CD4-positive, alpha-beta T cell (primary cell): ENCODE measurements at regions not wholly inside any gene's neighbourhood (a gene's known extent, or its start where the extent isn't known, plus 50 kb on each side); places are given as distances from the start of the nearest gene placed in this dataset.

Experiments used
- ATAC-seq: fragments of 200-7000 bp; cut with Tn5 transposase; one replicate; pipeline ENCODE4 v1.10.0; 2022; ENCODE audit warnings: mild to moderate bottlenecking; ENCODE audit not compliant: poor library complexity
- CTCF ChIA-PET: fragments of 350-600 bp; sonication (Branson Sonifier 250); formaldehyde crosslinking; loops from one replicate; lab custom pipeline; 2021; ENCODE audit warnings: antibody characterized with exemption, inconsistent platforms; lab: Charles Lee
- POLR2A ChIA-PET: fragments of 350-600 bp; sonication (Branson Sonifier 250); formaldehyde crosslinking; loops from one replicate; lab custom pipeline; 2021; ENCODE audit warnings: antibody characterized with exemption, inconsistent platforms; lab: Charles Lee
- DNase-seq, 14 experiments: peaks; one replicate each; pipeline ENCODE4 v3.0.0-alpha.2; 2013 to 2020; ENCODE audit warnings: mixed read lengths in 2 of 14
- H3K27ac ChIP-seq, 2 donors: one replicate each; pipeline versions ENCODE4 v1.5.1 to v1.7.0; 2013; ENCODE audit warnings: low read length in 2 of 2, low read depth in 1 of 2, mild to moderate bottlenecking in 1 of 2
- H3K27me3 ChIP-seq, 2 experiments: 1 replicate in 1 of 2; 2 replicates in 1 of 2; pipeline versions ENCODE4 v1.6.1 to v1.7.0; 2013; ENCODE audit warnings: low read length in 2 of 2, control low read depth in 1 of 2, mild to moderate bottlenecking in 1 of 2, moderate library complexity in 1 of 2; ENCODE audit not compliant: insufficient read depth in 2 of 2, control insufficient read depth in 1 of 2
- H3K36me3 ChIP-seq: one replicate; pipeline ENCODE4 v1.6.1; 2013; ENCODE audit warnings: low read length, control low read depth; ENCODE audit not compliant: insufficient read depth
- H3K4me1 ChIP-seq: one replicate; pipeline ENCODE4 v1.6.1; 2013; ENCODE audit warnings: low read length, control low read depth; ENCODE audit not compliant: insufficient read depth
- H3K4me3 ChIP-seq: one replicate; pipeline ENCODE4 v1.5.1; 2013; ENCODE audit warnings: mild to moderate bottlenecking, low read length, moderate library complexity
- H3K9me3 ChIP-seq, 2 experiments: 1 replicate in 1 of 2; 2 replicates in 1 of 2; pipeline versions ENCODE4 v1.6.1 to v1.7.0; 2013; ENCODE audit warnings: low read length in 2 of 2, mild to moderate bottlenecking in 2 of 2, control low read depth in 1 of 2, moderate library complexity in 1 of 2; ENCODE audit not compliant: control insufficient read depth in 1 of 2, insufficient read depth in 1 of 2
- H3K27ac Mint-ChIP-seq: one replicate; pipeline ENCODE4 v1.8.0; 2020; ENCODE audit warnings: mixed read lengths
- H3K27me3 Mint-ChIP-seq: one replicate; pipeline ENCODE4 v1.8.0; 2021; ENCODE audit warnings: mixed read lengths
- H3K36me3 Mint-ChIP-seq: one replicate; pipeline ENCODE4 v1.8.0; 2021; ENCODE audit warnings: low read depth, mixed read lengths
- H3K4me1 Mint-ChIP-seq: one replicate; pipeline ENCODE4 v1.8.0; 2021; ENCODE audit warnings: low read depth, mixed read lengths
- H3K4me3 Mint-ChIP-seq: one replicate; pipeline ENCODE4 v1.8.0; 2020; ENCODE audit warnings: mild to moderate bottlenecking, mixed read lengths
- H3K9me3 Mint-ChIP-seq: one replicate; pipeline ENCODE4 v1.8.0; 2020; ENCODE audit warnings: mixed read lengths
- CTCF ChIP-seq: fragments of 200-600 bp; IDR thresholded peaks from one replicate; pipeline ENCODE4 v1.8.0; 2022; ENCODE audit warnings: antibody characterized with exemption, mild to moderate bottlenecking
- intact Hi-C, 2 experiments: fragments of 100-400 bp; cut with DNase I in 1 of 2; cut with micrococcal nuclease in 1 of 2; formaldehyde crosslinking; loops; one replicate each; pipeline versions ENCODE4 v1.15.1 to v1.9.0; 2023 to 2025; cut with DNase I, micrococcal nuclease

GRCh38 chr15:62771234-62771633 lies 271.3 kb upstream of the TPM1 start:
- Mint-ChIP-seq H3K4me1 (no peaks in the 10 kb centered on the region), H3K36me3 (no peaks in the 10 kb centered on the region), H3K27me3 (no peaks in the 10 kb centered on the region), H3K27ac (no peak overlapping the region), H3K4me3 (no peak overlapping the region), H3K9me3 (no peaks in the 10 kb centered on the region)
- ATAC-seq (no peak), DNase-seq (no peak)
- POLR2A ChIA-PET, result no interaction called here
- Histone ChIP-seq H3K4me3 (no peak overlapping the region), H3K4me1 (no peaks in the 10 kb centered on the region), H3K36me3 (no peaks in the 10 kb centered on the region), H3K27me3 (no peaks in the 10 kb centered on the region), H3K9me3 (no peaks in the 10 kb centered on the region), H3K27ac (no peak overlapping the region)
- TF ChIP-seq CTCF, result no peak
- intact Hi-C loops, result no loop called here
- CTCF ChIA-PET, result no interaction called here

- no peak overlapping the region for H3K27ac Mint-ChIP-seq
- no peaks in the 10 kb centered on the region for H3K27me3 Mint-ChIP-seq
- ChIA-PET POLR2A (no interaction called here), CTCF (no interaction called here)
- no peak for TF ChIP-seq CTCF
- Histone ChIP-seq H3K36me3 (no peaks in the 10 kb centered on the region), H3K4me1 (no peaks in the 10 kb centered on the region), H3K4me3 (no peak overlapping the region), H3K9me3 (no peaks in the 10 kb centered on the region), H3K27me3 (no peaks in the 10 kb centered on the region), H3K27ac (no peak overlapping the region)
- H3K36me3 Mint-ChIP-seq, result no peaks in the 10 kb centered on the region
- H3K9me3 Mint-ChIP-seq, result no peaks in the 10 kb centered on the region
- ATAC-seq (no peak), DNase-seq (no peak)
- intact Hi-C loops, result no loop called here
- no peaks in the 10 kb centered on the region for H3K4me1 Mint-ChIP-seq
- H3K4me3 Mint-ChIP-seq, result no peak overlapping the region
Observed at GRCh38 chr15:62773369-62774165, 269.0 kb upstream of the TPM1 start.

DNA sequence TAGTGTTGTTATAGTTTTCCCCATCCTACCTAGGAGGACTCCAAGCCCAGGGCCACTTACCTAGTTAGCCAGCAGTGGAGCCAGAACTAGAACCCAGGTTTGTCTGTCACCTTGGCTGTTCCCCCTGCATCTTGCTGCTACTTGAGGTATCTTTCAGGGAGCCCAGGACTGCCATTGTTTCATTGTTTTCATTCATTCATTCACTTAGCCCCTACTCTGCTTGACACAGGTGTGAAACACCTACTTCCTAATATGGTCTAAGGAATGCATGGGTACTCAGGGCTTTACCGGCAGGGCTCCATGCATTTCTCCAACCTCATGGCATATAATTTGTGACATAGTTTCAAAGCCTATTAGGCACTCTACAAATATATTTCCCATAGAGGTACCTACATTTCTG lies 266.6 kb upstream of the TPM1 start:
- ChIA-PET CTCF (no interaction called here), POLR2A (no interaction called here)
- DNase-seq, result no peak
- no peaks in the 10 kb centered on the region for H3K36me3 Mint-ChIP-seq
- no peaks in the 10 kb centered on the region for H3K27me3 ChIP-seq
- H3K9me3 Mint-ChIP-seq, result no peaks in the 10 kb centered on the region
- H3K9me3 ChIP-seq, result no peaks in the 10 kb centered on the region
- no peak for TF ChIP-seq CTCF
- no peaks in the 10 kb centered on the region for H3K4me1 Mint-ChIP-seq
- H3K27ac Mint-ChIP-seq, result no peak overlapping the region
- intact Hi-C loops, result no loop called here
- no peaks in the 10 kb centered on the region for H3K4me1 ChIP-seq
- H3K27ac ChIP-seq, result no peak overlapping the region
- no peak for ATAC-seq
- no peak overlapping the region for H3K4me3 Mint-ChIP-seq
- no peaks in the 10 kb centered on the region for H3K27me3 Mint-ChIP-seq
- H3K36me3 ChIP-seq, result no peaks in the 10 kb centered on the region
- no peak overlapping the region for H3K4me3 ChIP-seq
